H1 (cell line): ENCODE measurements at regions not wholly inside any gene's neighbourhood (a gene's known extent, or its start where the extent isn't known, plus 50 kb on each side); places are given as distances from the start of the nearest gene placed in this dataset.

Experiments
- CTCF ChIA-PET: fragments of 300-600 bp; sonication (Branson Sonifier 250); formaldehyde crosslinking; loops from one replicate; lab custom pipeline; 2021; ENCODE audit not compliant: partially characterized antibody; lab: Charles Lee
- POLR2A ChIA-PET: fragments of 300-600 bp; sonication (Branson Sonifier 250); formaldehyde crosslinking; loops from one replicate; lab custom pipeline; 2021; ENCODE audit warnings: inconsistent platforms; ENCODE audit not compliant: partially characterized antibody; lab: Charles Lee
- DNase-seq, 2 experiments: peaks; one replicate each; pipeline versions ENCODE4 v3.0.0 to v3.0.0-alpha.2; 2010 to 2022; ENCODE audit warnings: low spot score in 2 of 2, low read depth in 1 of 2, mixed read lengths in 1 of 2
- FAIRE-seq: peaks from 2 replicates; lab custom pipeline; 2011; peaks lifted over from hg19 to GRCh38; lab: Jason Lieb, UNC
- H2AFZ ChIP-seq: 2 replicates; pipeline ENCODE4 v1.8.1; 2012; ENCODE audit warnings: low read length, inconsistent platforms
- H2AK5ac ChIP-seq: 2 replicates; pipeline ENCODE4 v1.6.1; 2013; ENCODE audit warnings: low read depth, low read length
- H2BK120ac ChIP-seq: replicated peaks from 2 replicates; pipeline ENCODE3; 2013; ENCODE audit warnings: low read depth, low read length, inconsistent platforms
- H2BK12ac ChIP-seq: 2 replicates; pipeline ENCODE4 v1.6.1; 2013; ENCODE audit warnings: low read depth, low read length
- H2BK15ac ChIP-seq: 2 replicates; pipeline ENCODE4 v1.6.1; 2013; ENCODE audit warnings: low read length
- H2BK20ac ChIP-seq: 2 replicates; pipeline ENCODE4 v1.6.1; 2013; ENCODE audit warnings: low read length
- H2BK5ac ChIP-seq: 2 replicates; pipeline ENCODE4 v1.6.1; 2013; ENCODE audit warnings: low read depth, low read length
- H3K14ac ChIP-seq: 2 replicates; pipeline ENCODE4 v1.6.1; 2013; ENCODE audit warnings: inconsistent platforms; ENCODE audit not compliant: insufficient read length
- H3K18ac ChIP-seq: 2 replicates; pipeline ENCODE4 v1.6.1; 2013; ENCODE audit warnings: low read length; ENCODE audit errors: extremely low read depth
- H3K23ac ChIP-seq: 2 replicates; pipeline ENCODE4 v1.6.1; 2013; ENCODE audit warnings: inconsistent platforms; ENCODE audit not compliant: insufficient read length
- H3K23me2 ChIP-seq: 2 replicates; pipeline ENCODE4 v1.6.1; 2013; ENCODE audit warnings: low read depth, low read length
- H3K27ac ChIP-seq: 2 replicates; pipeline ENCODE4 v1.6.1; 2011; ENCODE audit warnings: low read depth, low read length, inconsistent platforms
- H3K27me3 ChIP-seq, 4 experiments: replicated peaks in 1 of 4; 1 replicate in 1 of 4; 2 replicates in 3 of 4; pipeline versions ENCODE4 v1.6.1 to v1.8.1; 2011 to 2013; ENCODE audit warnings: low read length in 3 of 4, mild to moderate bottlenecking in 3 of 4, inconsistent platforms in 2 of 4, mixed read lengths in 2 of 4, moderate library complexity in 1 of 4; ENCODE audit not compliant: control insufficient read depth in 3 of 4, insufficient read depth in 3 of 4; ENCODE audit errors: extremely low read depth in 1 of 4
- H3K36me3 ChIP-seq, 4 experiments: 2 replicates each; pipeline versions ENCODE4 v1.6.1 to v1.8.1; 2011 to 2013; ENCODE audit warnings: mild to moderate bottlenecking in 4 of 4, low read length in 3 of 4, moderate library complexity in 2 of 4, control low read depth in 1 of 4, inconsistent platforms in 1 of 4; ENCODE audit not compliant: insufficient read depth in 4 of 4, control insufficient read depth in 2 of 4
- H3K4ac ChIP-seq: replicated peaks from 2 replicates; pipeline ENCODE3; 2013; ENCODE audit warnings: low read length, low read depth, mixed read lengths, inconsistent platforms; ENCODE audit not compliant: insufficient read length
- H3K4me1 ChIP-seq, 4 experiments: replicated peaks in 1 of 4; 1 replicate in 1 of 4; 2 replicates in 3 of 4; pipeline versions ENCODE4 v1.6.1 to v1.8.1; 2011 to 2013; ENCODE audit warnings: low read length in 3 of 4, inconsistent platforms in 2 of 4, mixed read lengths in 1 of 4; ENCODE audit not compliant: insufficient read depth in 4 of 4, control insufficient read depth in 3 of 4
- H3K4me2 ChIP-seq, 2 experiments: 2 replicates each; pipeline versions ENCODE4 v1.6.1 to v1.8.1; 2011 to 2013; ENCODE audit warnings: low read depth in 2 of 2, low read length in 2 of 2, control low read depth in 1 of 2, inconsistent platforms in 1 of 2, mild to moderate bottlenecking in 1 of 2; ENCODE audit not compliant: insufficient read depth in 1 of 2
- H3K4me3 ChIP-seq, 4 experiments: fragments of 200-600, 300-600 bp in 1 of 4; sonication (generic), shearing (Covaris generic), sonication (Bioruptor Twin) in 1 of 4; 2 replicates each; pipeline versions ENCODE4 v1.5.1 to v1.8.1; 2011 to 2016; ENCODE audit warnings: low read length in 4 of 4, low read depth in 3 of 4, control low read depth in 2 of 4, inconsistent platforms in 2 of 4, mild to moderate bottlenecking in 2 of 4, mixed read lengths in 1 of 4, moderate library complexity in 1 of 4; ENCODE audit not compliant: insufficient read depth in 2 of 4; ENCODE audit errors: extremely low read depth in 1 of 4
- H3K56ac ChIP-seq: replicated peaks from 2 replicates; pipeline ENCODE3; 2013; ENCODE audit warnings: low read depth, mild to moderate bottlenecking, mixed read lengths, low read length, inconsistent platforms; ENCODE audit not compliant: insufficient read length
- H3K79me1 ChIP-seq: 2 replicates; pipeline ENCODE4 v1.6.1; 2013; ENCODE audit warnings: low read depth, low read length, control low read depth
- H3K79me2 ChIP-seq, 2 experiments: 2 replicates each; pipeline versions ENCODE4 v1.6.1 to v1.8.1; 2012 to 2013; ENCODE audit warnings: low read length in 2 of 2, mild to moderate bottlenecking in 2 of 2, inconsistent platforms in 1 of 2; ENCODE audit not compliant: insufficient read depth in 2 of 2, control insufficient read depth in 1 of 2
- H3K9ac ChIP-seq, 4 experiments: replicated peaks in 1 of 4; 1 replicate in 1 of 4; 2 replicates in 3 of 4; pipeline versions ENCODE4 v1.6.1 to v1.8.1; 2011 to 2013; ENCODE audit warnings: low read depth in 3 of 4, low read length in 3 of 4, control low read depth in 2 of 4, mild to moderate bottlenecking in 2 of 4, moderate library complexity in 2 of 4, inconsistent platforms in 1 of 4; ENCODE audit errors: extremely low read depth in 1 of 4
- H3K9me3 ChIP-seq, 2 experiments: 2 replicates each; pipeline versions ENCODE4 v1.6.1 to v1.8.1; 2012 to 2013; ENCODE audit warnings: mild to moderate bottlenecking in 2 of 2, moderate library complexity in 2 of 2, control low read depth in 1 of 2, inconsistent platforms in 1 of 2, low read depth in 1 of 2, low read length in 1 of 2, mixed read lengths in 1 of 2; ENCODE audit not compliant: insufficient read depth in 2 of 2
- H4K20me1 ChIP-seq, 2 experiments: replicated peaks in 1 of 2; 2 replicates each; pipeline versions ENCODE3 to v1.8.1; 2011 to 2013; ENCODE audit warnings: inconsistent platforms in 2 of 2, low read length in 2 of 2, mild to moderate bottlenecking in 1 of 2; ENCODE audit not compliant: insufficient read depth in 2 of 2, control insufficient read depth in 1 of 2
- H4K5ac ChIP-seq: 2 replicates; pipeline ENCODE4 v1.6.1; 2013; ENCODE audit warnings: low read length, low read depth, mixed read lengths, inconsistent platforms; ENCODE audit not compliant: insufficient read length
- H4K8ac ChIP-seq: 2 replicates; pipeline ENCODE4 v1.8.0; 2013; ENCODE audit warnings: mild to moderate bottlenecking, moderate library complexity, low read length, inconsistent platforms; ENCODE audit not compliant: insufficient read depth; ENCODE audit errors: extremely low read depth
- H4K91ac ChIP-seq: replicated peaks from 2 replicates; pipeline ENCODE3; 2013; ENCODE audit warnings: low read length, mixed read lengths, inconsistent platforms; ENCODE audit not compliant: insufficient read length
- ATF2 ChIP-seq: IDR thresholded peaks from 2 replicates; pipeline ENCODE4 v1.6.1; 2012; ENCODE audit warnings: low read length, inconsistent platforms
- CEBPB ChIP-seq: IDR thresholded peaks from 2 replicates; pipeline ENCODE4 v1.6.1; 2012; ENCODE audit warnings: low read depth, low read length
- CHD2 ChIP-seq: IDR thresholded peaks from 2 replicates; pipeline ENCODE4 v1.6.1; 2012; ENCODE audit warnings: low read length, improper control_type of control experiment
- MAFK ChIP-seq: IDR thresholded peaks from 2 replicates; pipeline ENCODE4 v1.6.1; 2012; ENCODE audit warnings: low read depth, mild to moderate bottlenecking, improper control_type of control experiment, low read length
- POU5F1 ChIP-seq: IDR thresholded peaks from 2 replicates; pipeline ENCODE4 v1.6.1; 2011; ENCODE audit warnings: low read depth, mild to moderate bottlenecking, low read length, moderate library complexity
- RAD21 ChIP-seq, 2 experiments: IDR thresholded peaks in 1 of 2; conservative IDR thresholded peaks in 1 of 2; 2 replicates each; pipeline ENCODE4 v1.6.1; 2011; ENCODE audit warnings: low read depth in 2 of 2, low read length in 2 of 2, improper control_type of control experiment in 1 of 2, inconsistent platforms in 1 of 2, mild to moderate bottlenecking in 1 of 2, moderate library complexity in 1 of 2
- WGBS, 2 experiments: shearing (Covaris generic) in 1 of 2; methylation state at CpG; one replicate each; pipeline versions ENCODE4 v1.1.6 to v1.1.7; 2013 to 2015; ENCODE audit warnings: low lambda C conversion rate in 2 of 2, mixed read lengths in 2 of 2, inconsistent platforms in 1 of 2, low coverage in 1 of 2, missing lambda C conversion rate in 1 of 2; ENCODE audit not compliant: insufficient replicate concordance in 2 of 2, insufficient coverage in 1 of 2, insufficient read length in 1 of 2; ENCODE audit errors: extremely low coverage in 1 of 2, missing lambda C conversion rate in 1 of 2; 5-methylcytosine and 5-hydroxymethylcytosine counted together

DNA sequence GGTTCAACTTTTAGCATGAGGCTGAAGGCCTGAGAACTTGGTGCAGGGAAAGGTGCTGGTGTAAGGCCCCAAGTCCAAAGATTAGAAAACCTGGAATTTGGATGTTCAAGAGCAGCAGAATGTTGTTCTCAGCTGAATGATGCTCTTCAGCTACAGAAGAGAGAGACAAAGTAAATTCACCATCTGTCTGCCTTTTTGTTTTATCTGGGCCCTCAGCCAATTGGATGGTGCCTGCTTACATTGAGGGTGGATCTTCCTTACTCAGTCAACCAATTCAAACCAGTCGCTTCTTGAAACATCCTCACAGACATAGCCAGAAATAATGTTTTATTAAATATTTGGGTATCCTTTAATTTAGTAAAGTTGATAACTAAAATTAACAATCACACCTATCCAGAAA, 748.2 kb upstream of the ADAMTS5 start:
- Histone ChIP-seq H3K18ac (no peak overlapping the region), H2BK120ac (no peak overlapping the region), H2BK5ac (no peak overlapping the region), H3K79me2 (no peaks in the 10 kb centered on the region), H4K5ac (no peak overlapping the region), H3K9me3 (no peaks in the 10 kb centered on the region), H3K23me2 (no peaks in the 10 kb centered on the region), H3K27ac (no peak overlapping the region), H3K36me3 (no peaks in the 10 kb centered on the region), H2AFZ (no peak overlapping the region), H3K27me3 (no peaks in the 10 kb centered on the region), H3K4me3 (no peak overlapping the region), H4K20me1 (no peaks in the 10 kb centered on the region), H3K4ac (no peak overlapping the region), H4K91ac (no peak overlapping the region), H2BK20ac (no peak overlapping the region), H2BK12ac (no peak overlapping the region), H3K23ac (no peak overlapping the region), H2BK15ac (no peak overlapping the region), H3K4me1 (no peaks in the 10 kb centered on the region), H3K4me2 (no peak overlapping the region), H3K56ac (no peak overlapping the region), H4K8ac (no peak overlapping the region), H3K79me1 (no peaks in the 10 kb centered on the region), H3K9ac (no peak overlapping the region), H2AK5ac (no peak overlapping the region), H3K14ac (no peak overlapping the region)
- CTCF ChIA-PET: interaction anchor here (0.8 kb wide), 1 partner anchor 151 kb away, joined by 6 read pairs; no protein-coding TSS in a partner anchor
- WGBS, 2 experiments: 85% methylated on average over 1 of the region's 1 CpG; no CpG with 5 or more reads in 1 of the 2 experiments
- FAIRE-seq (no peak), DNase-seq (no peak)
- POLR2A ChIA-PET: interaction anchor here (0.6 kb wide), 1 partner anchor 641 kb away, joined by 3 read pairs; no protein-coding TSS in a partner anchor
- TF ChIP-seq ATF2 (no peak), MAFK (no peak), POU5F1 (no peak), RAD21 (IDR thresholded peaks at IDR 0.05 in 1 of 2, conservative IDR thresholded peaks at IDR 0.05 in 1 of 2; ENCODE audit: low read depth in 2 of 2, low read length in 2 of 2) (no peak), CEBPB (no peak), CHD2 (no peak)
